HG02798 (cell line): ENCODE measurements at regions not wholly inside any gene's neighbourhood (a gene's known extent, or its start where the extent isn't known, plus 50 kb on each side); places are given as distances from the start of the nearest gene placed in this dataset.

Experiments used
- ATAC-seq: cut with Tn5 transposase; IDR thresholded peaks from one replicate; pipeline ENCODE4 v1.9.1; 2021; ENCODE audit warnings: mild to moderate bottlenecking; ENCODE audit not compliant: unreplicated experiment, poor library complexity

DNA sequence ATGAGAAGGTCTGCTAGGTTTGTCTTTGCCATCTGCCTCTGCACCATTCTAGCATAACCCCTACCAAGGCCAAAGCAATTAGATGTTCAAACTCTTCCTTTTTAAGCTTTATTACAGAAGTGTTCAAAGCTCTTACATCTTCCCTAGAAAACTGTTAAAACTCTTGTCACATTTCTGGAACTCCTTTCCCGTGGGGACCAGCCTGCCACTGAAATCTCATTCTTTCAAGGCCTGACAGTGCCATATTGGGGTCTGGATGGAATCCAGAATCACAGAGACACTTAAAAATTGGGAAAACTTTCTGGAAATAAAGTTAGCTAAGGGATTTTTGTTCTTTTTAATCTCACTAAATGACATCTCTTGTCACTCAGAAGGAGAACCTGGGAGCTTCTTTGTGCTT is 153.8 kb upstream of the SLCO3A1 start:
- no peak for ATAC-seq

- ATAC-seq = no peak
Observed at GRCh38 chr15:91703274-91703673, 150.2 kb upstream of the SLCO3A1 start.

GRCh38 chr15:91704343-91704742 is 149.2 kb upstream of the SLCO3A1 start:
- no peak for ATAC-seq

GRCh38 chr15:91706322-91707032 is 147.0 kb upstream of the SLCO3A1 start:
- peak; percentile 62 for ATAC-seq

DNA sequence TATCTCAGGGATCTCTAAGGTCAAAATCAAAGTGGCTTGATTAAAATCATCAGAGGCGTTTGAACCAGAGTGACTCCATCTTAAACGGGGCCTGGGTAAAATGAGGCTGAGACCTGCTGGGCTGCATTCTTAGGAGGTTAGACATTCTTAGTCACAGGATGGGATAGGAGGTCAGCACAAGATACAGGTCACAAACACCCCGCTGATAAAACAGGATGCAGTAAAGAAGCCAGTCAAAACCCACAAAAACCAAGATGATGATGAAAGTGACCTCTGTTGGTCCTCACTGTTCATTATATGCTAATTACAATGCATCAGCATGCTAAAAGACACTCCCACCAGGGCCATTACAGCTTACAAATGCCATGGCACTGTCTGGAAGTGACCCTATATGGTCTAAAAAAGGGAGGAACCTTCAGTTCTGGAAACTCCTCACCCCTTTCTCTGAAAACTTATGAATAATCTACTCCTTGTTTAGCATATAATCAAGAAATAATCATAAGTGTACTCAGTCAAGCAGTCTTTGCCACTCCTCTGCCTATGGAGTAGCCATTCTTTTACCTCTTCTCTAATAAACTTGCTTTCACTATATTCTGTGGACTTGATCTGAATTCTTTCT is 143.3 kb upstream of the SLCO3A1 start:
- ATAC-seq = no peak

DNA sequence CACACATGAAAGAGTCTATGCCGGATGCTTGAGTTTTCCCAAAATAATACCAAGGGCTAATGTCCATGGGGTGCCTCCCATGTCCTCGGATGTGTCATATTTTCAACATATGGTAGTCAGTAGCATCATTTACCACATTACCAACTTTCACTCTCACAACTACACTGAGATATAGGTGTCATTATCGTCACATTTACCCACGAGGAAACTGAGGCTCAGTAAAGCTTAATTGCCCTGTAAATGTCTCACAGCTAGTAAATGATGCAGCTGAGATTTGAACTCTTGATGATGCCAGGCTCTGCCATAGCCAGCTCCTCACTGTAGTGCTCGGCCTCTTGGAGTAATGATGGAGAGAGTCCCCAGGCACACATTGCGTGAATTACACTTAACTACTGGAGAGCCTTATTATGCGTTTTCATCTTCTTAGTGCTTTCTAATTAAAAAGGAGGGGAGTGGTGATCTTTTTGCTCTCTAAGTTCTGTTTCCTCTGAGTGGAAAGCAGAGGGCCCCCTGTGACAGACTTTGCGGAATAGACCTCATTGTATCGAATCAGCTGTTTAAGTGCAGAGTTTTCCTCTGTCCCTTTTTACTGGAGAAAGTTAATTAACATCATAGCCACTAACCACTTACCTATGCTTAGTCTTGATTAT is 142.0 kb upstream of the SLCO3A1 start:
- ATAC-seq = no peak

DNA sequence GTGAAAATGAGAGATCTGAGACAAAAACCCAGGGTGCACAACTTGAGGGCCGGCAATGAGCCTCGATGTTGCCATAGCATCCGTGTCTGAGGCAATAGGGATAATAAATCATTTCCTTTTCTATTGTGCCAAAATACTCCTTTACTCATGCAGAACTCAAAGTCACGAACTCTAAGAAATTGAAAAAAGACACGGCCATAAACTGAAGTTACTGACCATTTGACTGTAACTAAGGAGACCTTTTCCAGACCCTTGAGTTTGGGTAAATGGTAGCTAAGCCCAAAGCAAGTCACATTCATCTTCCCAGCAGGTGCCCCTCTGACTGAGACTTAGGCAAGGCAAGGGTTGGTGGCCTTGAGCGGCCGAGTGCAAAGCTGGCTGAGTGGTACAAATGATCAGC is 141.2 kb upstream of the SLCO3A1 start:
- ATAC-seq = no peak

DNA sequence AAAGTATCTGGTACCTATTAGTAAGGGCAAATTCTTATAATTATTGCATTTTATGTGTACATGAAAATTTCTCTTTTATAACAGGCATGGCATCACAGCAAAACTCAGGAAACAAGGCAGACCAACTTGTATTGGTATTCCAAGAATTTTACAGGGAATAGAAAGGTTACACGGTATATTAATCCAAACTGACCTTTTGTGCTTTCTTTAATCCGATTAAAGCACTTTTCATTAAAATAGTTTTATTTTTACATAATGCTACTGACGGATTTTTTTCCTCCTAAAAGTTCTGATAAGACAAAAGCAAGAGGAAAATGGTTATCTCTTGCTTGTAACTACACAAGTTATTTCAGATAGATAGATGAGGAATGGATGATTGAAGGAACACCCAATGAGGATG is 137.0 kb upstream of the SLCO3A1 start:
- ATAC-seq = no peak

DNA sequence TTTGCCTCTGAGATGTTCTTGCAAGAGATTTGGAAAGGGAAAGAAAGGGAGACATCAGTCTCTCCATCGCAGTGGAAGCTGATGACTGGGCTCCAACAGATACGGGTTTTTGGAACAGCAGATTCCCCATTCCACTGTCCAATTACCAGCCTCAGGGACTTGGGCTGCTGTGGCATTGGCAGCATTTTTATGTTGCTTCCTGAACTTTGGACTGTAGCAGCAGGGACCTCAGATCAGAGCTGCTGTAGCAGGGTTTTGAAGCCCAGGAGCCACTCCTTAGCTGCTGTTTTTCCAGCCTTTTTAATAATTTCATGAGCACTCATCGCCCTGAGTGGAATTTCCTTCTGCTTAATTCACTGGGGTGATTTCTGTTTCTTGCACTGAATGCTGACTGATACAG is 135.7 kb upstream of the SLCO3A1 start:
- ATAC-seq = no peak

DNA sequence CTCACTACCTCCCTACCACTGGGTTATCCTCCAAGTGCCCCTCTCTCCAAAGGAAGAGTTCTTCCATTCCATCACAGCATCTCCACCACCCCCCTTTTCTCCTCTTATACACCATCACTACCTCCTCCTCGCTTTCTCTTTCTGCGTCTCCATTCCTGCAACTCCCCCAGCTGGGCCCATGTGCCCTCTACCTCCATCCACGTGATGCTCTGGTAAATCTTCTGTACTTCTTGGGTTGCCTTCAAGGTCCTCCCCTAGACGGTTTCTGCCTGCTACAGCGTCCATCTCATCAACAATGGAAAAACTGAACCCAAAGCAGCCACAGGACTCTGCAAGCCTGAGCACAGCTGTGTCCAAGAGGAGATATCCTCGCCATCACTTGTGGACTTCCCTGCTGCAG is 129.5 kb upstream of the SLCO3A1 start:
- ATAC-seq = no peak

GRCh38 chr15:91733661-91734060 is 119.8 kb upstream of the SLCO3A1 start:
- ATAC-seq = no peak

DNA sequence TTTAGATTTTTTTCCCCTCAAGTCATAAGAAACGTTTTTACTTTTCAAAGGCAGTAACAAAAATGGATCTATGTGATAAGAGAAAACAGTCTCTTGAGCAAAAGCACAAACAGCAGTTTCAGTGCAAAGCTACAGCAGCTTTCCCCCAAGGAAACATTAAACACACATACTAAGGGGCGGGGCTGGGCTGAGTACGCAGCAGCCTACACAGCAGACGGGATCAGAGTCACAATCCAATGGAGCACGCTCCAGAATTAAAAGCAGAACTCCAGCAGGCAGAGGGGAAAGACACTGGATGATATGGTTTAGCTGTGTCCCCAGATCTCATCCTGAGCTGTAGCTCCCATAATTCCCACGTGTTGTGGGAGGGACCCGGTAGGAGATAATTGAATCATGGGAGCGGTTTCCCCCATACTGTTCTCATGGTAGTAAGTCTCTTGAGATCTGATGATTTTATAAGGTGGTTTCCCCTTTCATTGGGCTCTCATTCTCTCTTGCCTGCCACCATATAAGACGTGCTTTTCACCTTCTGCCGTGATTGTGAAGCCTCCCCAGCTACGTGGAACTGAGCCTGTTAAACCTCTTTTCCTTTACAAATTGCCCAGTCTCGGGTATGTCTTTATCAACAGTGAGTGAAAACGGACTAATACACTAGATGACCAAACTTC is 116.2 kb upstream of the SLCO3A1 start:
- ATAC-seq = no peak

- ATAC-seq = no peak
Observed at GRCh38 chr15:91741986-91742385, 111.5 kb upstream of the SLCO3A1 start.

GRCh38 chr15:91751611-91752010 is 101.9 kb upstream of the SLCO3A1 start:
- no peak for ATAC-seq

DNA sequence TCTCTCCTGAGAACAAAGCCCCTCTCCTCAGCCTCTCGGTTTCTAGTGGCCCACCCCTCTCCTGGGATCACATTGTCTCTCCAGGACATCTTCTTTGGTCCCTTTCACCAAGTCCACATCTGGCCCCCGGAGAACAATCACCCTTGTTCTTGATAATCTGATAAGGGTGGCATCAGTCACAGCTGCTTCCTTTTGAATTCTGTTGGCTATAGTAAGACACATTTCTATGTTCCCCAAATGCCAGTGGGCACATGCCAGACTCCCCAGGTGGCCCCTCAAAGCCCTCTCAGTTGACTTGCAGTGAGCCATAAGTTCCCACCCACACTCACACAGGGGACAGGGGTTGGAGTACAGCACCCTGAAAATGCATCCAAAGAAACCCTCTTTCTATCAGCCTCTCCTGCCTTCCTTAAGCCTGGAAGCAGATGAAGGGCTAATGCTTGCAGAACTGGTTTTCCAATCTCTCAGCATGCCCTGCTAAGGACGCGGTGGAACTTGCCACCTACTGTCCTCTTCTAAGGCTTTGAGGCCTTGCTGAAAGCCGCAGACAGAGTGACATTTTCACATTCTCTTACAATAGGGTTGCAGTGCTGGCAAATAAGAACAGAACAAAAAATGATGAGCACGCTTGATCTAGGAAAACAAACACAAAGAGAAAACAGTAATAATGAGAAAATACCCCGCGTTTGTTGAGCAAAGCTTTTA is 101.3 kb upstream of the SLCO3A1 start:
- no peak for ATAC-seq

GRCh38 chr15:91759560-91759959 is 93.9 kb upstream of the SLCO3A1 start:
- ATAC-seq = no peak

DNA sequence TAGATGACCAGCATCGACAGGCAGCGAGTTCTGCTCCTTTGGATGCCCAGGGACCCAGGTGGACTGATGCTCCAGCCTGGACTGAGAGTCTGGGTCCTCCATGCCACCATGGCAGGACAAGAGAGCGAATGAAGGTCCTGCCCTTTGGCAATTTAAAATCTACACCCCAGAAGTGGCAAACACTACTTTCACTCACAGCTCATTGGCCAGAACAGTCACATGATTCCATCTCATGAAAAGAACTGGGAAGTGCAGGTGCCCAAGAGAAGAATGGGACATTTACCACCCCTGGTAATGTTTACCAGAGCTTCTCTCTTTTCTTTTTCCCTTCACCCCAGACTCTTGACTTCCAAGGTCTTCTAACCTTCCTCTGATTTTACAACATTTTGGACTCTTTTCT is 87.8 kb upstream of the SLCO3A1 start:
- no peak for ATAC-seq

DNA sequence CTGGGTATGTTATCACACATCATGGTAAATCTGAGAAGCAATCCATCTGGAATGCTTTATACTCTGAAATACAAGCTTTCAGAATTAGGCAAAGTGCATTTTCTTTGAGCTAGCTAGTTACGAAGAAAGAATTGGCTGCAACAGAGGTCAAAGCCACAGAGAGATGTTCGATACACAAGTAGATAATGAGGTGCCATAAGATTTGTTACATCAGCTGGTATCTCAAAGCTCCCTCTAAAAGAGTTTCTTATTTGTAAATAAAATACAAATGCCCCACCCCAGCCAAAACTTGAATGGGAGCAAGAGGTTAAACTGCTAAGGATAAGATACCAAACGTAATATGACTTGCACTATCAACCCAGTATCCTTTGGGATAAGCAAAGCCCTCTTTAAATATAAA is 84.0 kb upstream of the SLCO3A1 start:
- no peak for ATAC-seq

DNA sequence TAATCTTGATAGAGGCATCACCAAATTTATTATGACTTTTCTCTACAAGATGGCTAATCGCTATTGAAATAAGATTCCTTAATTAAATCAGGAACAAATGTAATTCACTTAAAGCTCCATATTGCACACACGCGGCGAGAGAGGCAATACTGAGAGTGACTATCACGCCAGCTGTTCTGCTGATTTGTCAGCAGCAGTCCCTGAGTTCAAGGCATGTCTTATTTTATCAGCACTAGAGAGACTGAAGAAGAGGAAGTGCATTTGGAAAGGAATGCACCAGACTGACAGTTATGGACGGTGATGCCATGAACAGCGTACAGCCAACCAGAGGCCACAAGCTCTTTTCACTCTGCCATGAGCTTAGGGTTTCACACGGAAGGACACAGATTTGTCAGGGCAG is 83.6 kb upstream of the SLCO3A1 start:
- ATAC-seq = no peak

DNA sequence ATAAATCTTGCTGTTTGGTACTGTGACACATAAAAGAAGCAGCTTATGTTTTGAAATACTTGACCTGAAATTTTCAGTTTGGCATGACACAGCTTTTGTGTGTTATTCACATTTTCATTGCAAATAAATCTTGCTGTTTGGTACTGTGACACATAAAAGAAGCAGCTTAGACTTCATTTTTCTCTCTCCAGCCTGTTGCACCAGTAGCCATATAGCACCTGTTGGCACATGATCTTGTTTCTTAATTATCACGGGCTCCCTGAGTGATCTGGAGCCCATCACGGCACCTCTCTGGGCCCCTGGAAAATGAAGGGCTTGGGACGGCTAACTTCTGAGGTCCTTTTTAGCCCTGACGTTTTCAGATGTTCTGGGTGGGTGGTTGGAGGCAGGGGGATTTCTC is 77.4 kb upstream of the SLCO3A1 start:
- ATAC-seq = no peak

DNA sequence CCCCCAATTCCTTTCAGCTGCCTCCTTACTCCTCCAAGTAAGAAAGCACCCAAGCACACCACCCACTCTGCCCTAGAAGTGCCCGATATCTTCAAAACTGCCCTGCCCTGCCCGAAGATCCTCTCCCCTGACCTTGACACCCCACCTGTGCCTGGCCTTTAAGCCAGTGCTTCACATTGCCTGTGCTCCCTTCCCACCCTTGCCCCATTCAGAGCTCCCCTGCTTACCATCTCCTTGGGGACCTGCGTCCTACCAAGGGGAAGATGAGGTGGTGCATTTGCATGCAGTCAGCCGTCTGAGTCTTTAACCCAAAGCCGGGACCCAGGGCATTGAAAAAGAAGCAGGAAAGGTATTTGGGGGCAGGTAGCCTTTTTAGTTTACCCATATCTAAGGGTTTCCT is 73.5 kb upstream of the SLCO3A1 start:
- no peak for ATAC-seq
